ENCODE measurements at regions not wholly inside any gene's neighbourhood (a gene's known extent, or its start where the extent isn't known, plus 50 kb on each side); places are given as distances from the start of the nearest gene placed in this dataset.

GRCh38 chr5:87094833-87095232 lies 172.8 kb upstream of the RASA1 start:
- H3K4me1 ChIP-seq (replicated peaks in 1 of 2), result no peaks in the 10 kb centered on the region
- in situ Hi-C loops (cut with MboI; ENCODE audit: low pct_unique_long_range_greater_than_20kb in 2 of 9, low sequenced_read_pairs in 9 of 9, unreplicated experiment in 9 of 9), result no loop called here
- H3K27ac ChIP-seq, result no peak overlapping the region
- H3K4me3 ChIP-seq, result no peak overlapping the region
- no peak for ATAC-seq (replicated peaks in 6 of 8)
- 55 to 91% (median 70%) methylated on average over 3 to 4 of the region's 4 CpGs for WGBS, 10 experiments

GRCh38 chr5:87095787-87096186 lies 171.9 kb upstream of the RASA1 start:
- ATAC-seq (replicated peaks in 6 of 8), result no peak
- in situ Hi-C loops (cut with MboI; ENCODE audit: low pct_unique_long_range_greater_than_20kb in 2 of 9, low sequenced_read_pairs in 9 of 9, unreplicated experiment in 9 of 9), result no loop called here
- Histone ChIP-seq H3K4me1 (replicated peaks in 1 of 2) (no peaks in the 10 kb centered on the region), H3K4me3 (no peak overlapping the region), H3K27ac (no peak overlapping the region)
- WGBS, 10 experiments, result 20 to 100% (median 87%) methylated on average over 1 of the region's 1 CpG; no CpG with 5 or more reads in 2 of the 10 experiments

GRCh38 chr5:87097664-87098063 lies 170.0 kb upstream of the RASA1 start:
- H3K4me3 ChIP-seq, result no peak overlapping the region
- no peak overlapping the region for H3K27ac ChIP-seq
- H3K4me1 ChIP-seq (replicated peaks in 1 of 2), result no peaks in the 10 kb centered on the region
- no peak for ATAC-seq (replicated peaks in 6 of 8)
- 6 to 100% (median 100%) methylated on average over 1 to 2 of the region's 2 CpGs; no CpG with 5 or more reads in 3 of the 10 experiments for WGBS, 10 experiments
- in situ Hi-C loops (cut with MboI; ENCODE audit: low pct_unique_long_range_greater_than_20kb in 2 of 9, low sequenced_read_pairs in 9 of 9, unreplicated experiment in 9 of 9), result no loop called here

GRCh38 chr5:87099291-87099839 lies 168.3 kb upstream of the RASA1 start:
- WGBS, 10 experiments, result 0 to 100% (median 64%) methylated on average over 1 of the region's 1 CpG; no CpG with 5 or more reads in 2 of the 10 experiments
- H3K4me1 ChIP-seq (replicated peaks in 1 of 2), result no peaks in the 10 kb centered on the region
- no peak overlapping the region for H3K27ac ChIP-seq
- no peak overlapping the region for H3K4me3 ChIP-seq
- in situ Hi-C loops (cut with MboI; ENCODE audit: low pct_unique_long_range_greater_than_20kb in 2 of 9, low sequenced_read_pairs in 9 of 9, unreplicated experiment in 9 of 9), result no loop called here
- ATAC-seq (replicated peaks in 6 of 8), result no peak

DNA sequence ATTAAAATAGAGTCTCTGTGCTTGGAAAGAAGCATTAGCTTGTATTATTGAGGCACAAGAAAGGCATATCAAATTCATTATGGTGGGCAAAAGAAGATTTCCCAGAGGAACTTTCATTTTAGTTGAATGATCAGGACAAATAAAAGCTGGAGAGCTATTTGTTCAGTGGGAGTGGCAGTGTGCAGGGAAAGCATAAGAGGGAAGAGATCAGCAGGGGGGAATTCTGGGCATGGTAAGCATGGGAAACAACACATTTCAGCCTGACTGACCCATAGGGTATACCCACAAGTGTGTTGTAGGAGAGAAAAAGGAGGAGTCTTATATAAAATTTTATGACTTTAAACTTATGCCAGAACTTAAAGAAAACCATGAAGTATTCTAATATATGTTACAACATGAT lies 167.7 kb upstream of the RASA1 start:
- H3K4me1 ChIP-seq (replicated peaks in 1 of 2), result no peaks in the 10 kb centered on the region
- in situ Hi-C loops (cut with MboI; ENCODE audit: low pct_unique_long_range_greater_than_20kb in 2 of 9, low sequenced_read_pairs in 9 of 9, unreplicated experiment in 9 of 9), result no loop called here
- ATAC-seq (replicated peaks in 6 of 8), result peak in 1 of 8 experiments; percentile 57
- no peak overlapping the region for H3K27ac ChIP-seq
- H3K4me3 ChIP-seq, result no peak overlapping the region

DNA sequence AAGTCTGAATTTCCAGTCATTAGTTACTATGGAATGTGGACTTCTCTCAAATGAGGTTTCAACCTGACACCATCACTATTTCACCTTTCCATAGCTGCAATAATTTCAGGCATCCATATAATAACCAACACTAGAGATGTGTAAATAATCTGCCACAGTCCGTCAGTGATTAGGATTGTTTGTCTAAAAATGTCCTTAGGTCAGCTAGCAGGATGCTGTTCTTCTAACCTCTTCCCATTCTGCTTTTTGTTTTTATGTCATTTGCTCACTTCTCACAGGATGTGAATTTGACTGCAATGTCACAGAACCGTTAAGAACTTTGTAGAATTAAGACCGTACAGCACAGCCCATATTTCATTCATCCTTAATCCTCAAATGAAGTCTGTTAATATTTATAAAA lies 166.4 kb upstream of the RASA1 start:
- Histone ChIP-seq H3K4me3 (no peak overlapping the region), H3K4me1 (replicated peaks in 1 of 2) (no peaks in the 10 kb centered on the region), H3K27ac (no peak overlapping the region)
- WGBS, 10 experiments, result 21 to 100% (median 83%) methylated on average over 1 to 3 of the region's 3 CpGs
- in situ Hi-C loops (cut with MboI; ENCODE audit: low pct_unique_long_range_greater_than_20kb in 2 of 9, low sequenced_read_pairs in 9 of 9, unreplicated experiment in 9 of 9), result no loop called here
- ATAC-seq (replicated peaks in 6 of 8), result no peak

GRCh38 chr5:87102841-87103240 lies 164.8 kb upstream of the RASA1 start:
- Histone ChIP-seq H3K27ac (no peak overlapping the region), H3K4me3 (no peak overlapping the region), H3K4me1 (replicated peaks in 1 of 2) (no peaks in the 10 kb centered on the region)
- no peak for ATAC-seq (replicated peaks in 6 of 8)
- in situ Hi-C loops (cut with MboI; ENCODE audit: low pct_unique_long_range_greater_than_20kb in 2 of 9, low sequenced_read_pairs in 9 of 9, unreplicated experiment in 9 of 9), result no loop called here
- 20 to 92% (median 63%) methylated on average over 1 of the region's 1 CpG; no CpG with 5 or more reads in 2 of the 10 experiments for WGBS, 10 experiments

DNA sequence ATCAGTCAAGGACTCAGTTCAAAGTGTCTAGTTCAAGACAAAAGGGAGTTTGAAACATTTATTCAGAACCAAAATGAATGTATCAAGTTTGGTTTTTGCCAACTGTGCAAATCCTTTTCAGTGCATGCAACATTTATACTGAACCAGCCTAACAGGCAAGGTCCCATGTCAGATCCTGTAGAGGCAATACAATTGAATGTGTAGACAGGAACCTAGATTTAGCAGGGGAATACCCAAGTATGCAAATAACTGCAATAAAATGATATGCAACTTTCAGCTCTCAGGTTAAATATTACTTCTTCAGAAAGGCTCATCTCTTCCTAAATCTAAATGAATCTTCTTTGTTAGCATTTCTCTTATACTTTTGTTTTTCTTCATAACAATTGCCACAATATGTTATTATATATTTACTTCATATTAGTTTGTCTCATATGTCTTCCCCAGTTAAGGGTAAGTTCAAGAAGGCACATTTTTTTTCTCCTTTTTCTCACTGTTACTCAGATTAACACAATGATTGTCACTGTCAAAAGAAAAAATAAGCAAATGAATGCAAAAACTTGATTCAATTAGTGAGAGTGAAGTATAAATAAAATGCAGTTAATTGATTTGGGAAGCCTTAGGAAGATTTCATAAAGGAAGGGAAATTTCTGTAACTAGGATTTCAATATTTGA lies 163.9 kb upstream of the RASA1 start:
- no peak for ATAC-seq (replicated peaks in 6 of 8)
- H3K4me1 ChIP-seq (replicated peaks in 1 of 2), result no peaks in the 10 kb centered on the region
- no peak overlapping the region for H3K4me3 ChIP-seq
- H3K27ac ChIP-seq, result no peak overlapping the region
- in situ Hi-C loops (cut with MboI; ENCODE audit: low pct_unique_long_range_greater_than_20kb in 2 of 9, low sequenced_read_pairs in 9 of 9, unreplicated experiment in 9 of 9), result no loop called here

- no peaks in the 10 kb centered on the region for H3K4me1 ChIP-seq (replicated peaks in 1 of 2)
- no peak for ATAC-seq (replicated peaks in 6 of 8)
- H3K4me3 ChIP-seq, result no peak overlapping the region
- in situ Hi-C loops (cut with MboI; ENCODE audit: low pct_unique_long_range_greater_than_20kb in 2 of 9, low sequenced_read_pairs in 9 of 9, unreplicated experiment in 9 of 9), result no loop called here
- WGBS, 10 experiments, result 0 to 100% (median 50%) methylated on average over 1 to 2 of the region's 2 CpGs; no CpG with 5 or more reads in 3 of the 10 experiments
- no peak overlapping the region for H3K27ac ChIP-seq
Measured at GRCh38 chr5:87105577-87105976, 162.1 kb upstream of the RASA1 start.

GRCh38 chr5:87109746-87110145 lies 157.9 kb upstream of the RASA1 start:
- no peak for ATAC-seq (replicated peaks in 6 of 8)
- Histone ChIP-seq H3K4me3 (no peak overlapping the region), H3K4me1 (replicated peaks in 1 of 2) (no peaks in the 10 kb centered on the region), H3K27ac (no peak overlapping the region)
- WGBS, 10 experiments, result 14 to 100% (median 83%) methylated on average over 1 to 2 of the region's 2 CpGs; no CpG with 5 or more reads in 3 of the 10 experiments
- in situ Hi-C loops (cut with MboI; ENCODE audit: low pct_unique_long_range_greater_than_20kb in 2 of 9, low sequenced_read_pairs in 9 of 9, unreplicated experiment in 9 of 9), result no loop called here

DNA sequence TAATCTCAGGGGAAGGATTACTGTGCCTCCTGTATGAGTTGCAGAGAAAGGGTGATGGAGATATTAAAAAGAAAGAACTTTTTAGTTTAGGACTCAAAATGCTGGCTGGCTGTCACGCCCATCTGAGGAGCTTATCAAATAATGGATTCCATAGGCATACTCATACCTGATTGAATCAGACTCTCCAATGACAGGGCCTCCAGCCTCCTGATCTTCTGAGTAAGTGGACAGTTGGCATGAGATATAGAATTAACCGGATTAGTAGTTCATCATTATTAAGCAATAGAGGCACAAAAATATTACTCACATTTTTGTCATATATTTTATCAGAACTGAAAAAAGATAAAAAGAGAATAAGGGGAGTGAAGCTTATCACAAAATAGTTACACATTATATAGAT lies 157.0 kb upstream of the RASA1 start:
- H3K27ac ChIP-seq, result no peak overlapping the region
- no peak overlapping the region for H3K4me3 ChIP-seq
- in situ Hi-C loops (cut with MboI; ENCODE audit: low pct_unique_long_range_greater_than_20kb in 2 of 9, low sequenced_read_pairs in 9 of 9, unreplicated experiment in 9 of 9), result no loop called here
- WGBS, 10 experiments, result 40 to 100% (median 92%) methylated on average over 1 to 2 of the region's 2 CpGs; no CpG with 5 or more reads in 1 of the 10 experiments
- no peaks in the 10 kb centered on the region for H3K4me1 ChIP-seq (replicated peaks in 1 of 2)
- no peak for ATAC-seq (replicated peaks in 6 of 8)

- no peak for ATAC-seq (replicated peaks in 6 of 8)
- 7 to 100% (median 89%) methylated on average over 1 to 3 of the region's 3 CpGs; no CpG with 5 or more reads in 2 of the 10 experiments for WGBS, 10 experiments
- H3K4me1 ChIP-seq (replicated peaks in 1 of 2), result no peaks in the 10 kb centered on the region
- no peak overlapping the region for H3K27ac ChIP-seq
- no peak overlapping the region for H3K4me3 ChIP-seq
- in situ Hi-C loops (cut with MboI; ENCODE audit: low pct_unique_long_range_greater_than_20kb in 2 of 9, low sequenced_read_pairs in 9 of 9, unreplicated experiment in 9 of 9), result no loop called here
Measured at GRCh38 chr5:87113861-87114260, 153.8 kb upstream of the RASA1 start.

DNA sequence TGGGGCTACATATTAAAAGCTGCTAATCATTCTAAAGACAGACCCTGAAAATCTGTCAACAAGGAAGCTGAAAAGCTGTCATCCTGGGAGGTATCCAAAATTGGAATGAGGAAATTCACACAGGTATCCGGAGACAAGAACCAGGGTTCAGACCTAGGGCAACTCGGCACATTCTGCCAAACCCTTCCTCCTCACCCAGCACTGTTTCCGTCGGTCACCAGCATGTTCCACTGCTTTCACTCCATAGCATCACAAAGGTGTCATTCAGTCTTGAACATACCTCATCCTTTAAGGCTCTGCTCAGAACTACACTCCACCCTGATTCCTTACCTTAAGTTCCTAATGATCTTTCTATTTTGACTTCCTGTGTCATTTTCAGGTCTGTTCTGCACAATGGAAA lies 153.1 kb upstream of the RASA1 start:
- H3K27ac ChIP-seq, result no peak overlapping the region
- in situ Hi-C loops (cut with MboI; ENCODE audit: low pct_unique_long_range_greater_than_20kb in 2 of 9, low sequenced_read_pairs in 9 of 9, unreplicated experiment in 9 of 9), result no loop called here
- no peaks in the 10 kb centered on the region for H3K4me1 ChIP-seq (replicated peaks in 1 of 2)
- no peak for ATAC-seq (replicated peaks in 6 of 8)
- no peak overlapping the region for H3K4me3 ChIP-seq
- WGBS, 10 experiments, result 25 to 100% (median 92%) methylated on average over 1 to 4 of the region's 4 CpGs; no CpG with 5 or more reads in 1 of the 10 experiments

- H3K4me3 ChIP-seq, result no peak overlapping the region
- in situ Hi-C loops (cut with MboI; ENCODE audit: low pct_unique_long_range_greater_than_20kb in 2 of 9, low sequenced_read_pairs in 9 of 9, unreplicated experiment in 9 of 9), result no loop called here
- ATAC-seq (replicated peaks in 6 of 8), result no peak
- WGBS, 10 experiments, result 33 to 100% (median 80%) methylated on average over 1 to 3 of the region's 3 CpGs; no CpG with 5 or more reads in 1 of the 10 experiments
- H3K27ac ChIP-seq, result no peak overlapping the region
- H3K4me1 ChIP-seq (replicated peaks in 1 of 2), result no peaks in the 10 kb centered on the region
Measured at GRCh38 chr5:87115839-87116364, 151.8 kb upstream of the RASA1 start.

Measured in motor neuron (in vitro differentiated cells).